ENCODE measurements at regions not wholly inside any gene's neighbourhood (a gene's known extent, or its start where the extent isn't known, plus 50 kb on each side); places are given as distances from the start of the nearest gene placed in this dataset.
"Not testable (repeated sequence)": the region's sequence is repeated elsewhere in the genome, so short reads cannot be mapped to it uniquely, and the experiment has no call there.

GRCh38 chr20:29874476-29875202 lies 1382.8 kb upstream of the DEFB115 start:
- Histone ChIP-seq H3K4me3 (ENCODE audit: low read depth, low read length) (no peak overlapping the region), H3K27ac (ENCODE audit: extremely low read depth, low read depth, low read length) (no peak overlapping the region), H3K36me3 (ENCODE audit: control insufficient read depth in 2 of 2, insufficient read depth in 1 of 2, low read length in 2 of 2) (no peaks in the 10 kb centered on the region), H3K9me3 (ENCODE audit: control insufficient read depth, insufficient read depth, low read depth, low read length) (no peaks in the 10 kb centered on the region), H3K4me1 (ENCODE audit: control insufficient read depth, insufficient read depth, low read length) (no peaks in the 10 kb centered on the region)
- ChIA-PET CTCF (no interaction called here), POLR2A (no interaction called here)
- TF ChIP-seq ZNF324 (tag by site-specific recombination; IDR thresholded peaks at IDR 0.05): no peak
- TF ChIP-seq ZNF274 (IDR thresholded peaks at IDR 0.05; ENCODE audit: low read length): no peak
- TF ChIP-seq ZNF274 (tag by site-specific recombination; IDR thresholded peaks at IDR 0.05; ENCODE audit: borderline replicate concordance): no peak
- TF ChIP-seq ZNF513 (tag by site-specific recombination; IDR thresholded peaks at IDR 0.05): no peak
- TF ChIP-seq INSM2 (tag by site-specific recombination; IDR thresholded peaks at IDR 0.05): no peak
- TF ChIP-seq HOXA7 (CRISPR knock-in tag; IDR thresholded peaks at IDR 0.05; ENCODE audit: borderline replicate concordance): no peak
- no peak for TF ChIP-seq ZNF707 (tag by site-specific recombination; IDR thresholded peaks at IDR 0.05)
- no peak for TF ChIP-seq ZNF132 (tag by site-specific recombination; IDR thresholded peaks at IDR 0.05; ENCODE audit: borderline replicate concordance)
- no peak for TF ChIP-seq ZNF843 (tag by site-specific recombination; IDR thresholded peaks at IDR 0.05)
- no peak for TF ChIP-seq ZNF404 (tag by site-specific recombination; IDR thresholded peaks at IDR 0.05)
- no peak for TF ChIP-seq ZBTB8A (tag by site-specific recombination; IDR thresholded peaks at IDR 0.05)
- no peak for TF ChIP-seq ZNF629 (tag by site-specific recombination; IDR thresholded peaks at IDR 0.05)
- TF ChIP-seq ZNF48 (tag by site-specific recombination; IDR thresholded peaks at IDR 0.05): no peak
- TF ChIP-seq ZNF302 (tag by site-specific recombination; IDR thresholded peaks at IDR 0.05; ENCODE audit: low read depth): no peak
- no peak for TF ChIP-seq MZF1 (tag by site-specific recombination; IDR thresholded peaks at IDR 0.05; ENCODE audit: borderline replicate concordance)
- TF ChIP-seq ZNF19 (tag by site-specific recombination; IDR thresholded peaks at IDR 0.05; ENCODE audit: low read depth): no peak
- no peak for TF ChIP-seq ZNF837 (tag by site-specific recombination; IDR thresholded peaks at IDR 0.05)
- no peak for TF ChIP-seq ZNF391 (tag by site-specific recombination; IDR thresholded peaks at IDR 0.05; ENCODE audit: borderline replicate concordance, low read depth)

GRCh38 chr20:29875321-29876083 lies 1382.0 kb upstream of the DEFB115 start:
- H3K36me3 ChIP-seq (ENCODE audit: control insufficient read depth in 2 of 2, insufficient read depth in 1 of 2, low read length in 2 of 2); POLR2A ChIA-PET; H3K4me1 ChIP-seq (ENCODE audit: control insufficient read depth, insufficient read depth, low read length); H3K4me3 ChIP-seq (ENCODE audit: low read depth, low read length); H3K27ac ChIP-seq (ENCODE audit: extremely low read depth, low read depth, low read length); H3K9me3 ChIP-seq (ENCODE audit: control insufficient read depth, insufficient read depth, low read depth, low read length); CTCF ChIA-PET: not testable (repeated sequence)

GRCh38 chr20:29876084-29876910 lies 1381.2 kb upstream of the DEFB115 start:
- H3K4me1 ChIP-seq (ENCODE audit: control insufficient read depth, insufficient read depth, low read length); H3K36me3 ChIP-seq (ENCODE audit: control insufficient read depth in 2 of 2, insufficient read depth in 1 of 2, low read length in 2 of 2); H3K27ac ChIP-seq (ENCODE audit: extremely low read depth, low read depth, low read length); POLR2A ChIA-PET; CTCF ChIA-PET; H3K4me3 ChIP-seq (ENCODE audit: low read depth, low read length); H3K9me3 ChIP-seq (ENCODE audit: control insufficient read depth, insufficient read depth, low read depth, low read length): not testable (repeated sequence)
